Cardiac muscle cell (in vitro differentiated cells and primary cell): ENCODE measurements at regions not wholly inside any gene's neighbourhood (a gene's known extent, or its start where the extent isn't known, plus 50 kb on each side); places are given as distances from the start of the nearest gene placed in this dataset.

Source experiments
- DNase-seq, 2 donors: peaks; one replicate each; pipeline versions ENCODE4 v3.0.0 to v3.0.0-alpha.2; 2010 to 2017; ENCODE audit warnings: low read depth in 1 of 2, low spot score in 1 of 2
- H3K27ac ChIP-seq: fragments of 200-600 bp; sonication (generic); 2 replicates; pipeline ENCODE4 v1.5.1; 2016
- H3K27me3 ChIP-seq: fragments of 200-600 bp; sonication (generic); 2 replicates; pipeline ENCODE4 v1.6.0; 2016; ENCODE audit warnings: control low read depth
- H3K36me3 ChIP-seq: fragments of 200-600 bp; sonication (generic); 2 replicates; pipeline ENCODE4 v1.5.1; 2016; ENCODE audit warnings: control low read depth
- H3K4me1 ChIP-seq: fragments of 200-600 bp; sonication (generic); 2 replicates; pipeline ENCODE4 v1.8.1; 2017; ENCODE audit warnings: low read depth, mild to moderate bottlenecking, mixed run types
- H3K4me3 ChIP-seq: fragments of 200-600 bp; sonication (generic); 2 replicates; pipeline ENCODE4 v1.5.1; 2016; ENCODE audit warnings: mild to moderate bottlenecking
- H3K9me3 ChIP-seq: fragments of 200-600 bp; sonication (generic); 2 replicates; pipeline ENCODE4 v1.5.1; 2017; ENCODE audit warnings: low read depth, mild to moderate bottlenecking, control low read depth
- CTCF ChIP-seq: IDR thresholded peaks from 2 replicates; pipeline ENCODE4 v1.5.1; 2012; ENCODE audit warnings: low read depth, mild to moderate bottlenecking, low read length

- no peak overlapping the region for H3K27ac ChIP-seq
- H3K27me3 ChIP-seq = no peaks in the 10 kb centered on the region
- no peaks in the 10 kb centered on the region for H3K4me1 ChIP-seq
- H3K36me3 ChIP-seq = no peaks in the 10 kb centered on the region
- no peak overlapping the region for H3K4me3 ChIP-seq
- DNase-seq = no peak
- no peaks in the 10 kb centered on the region for H3K9me3 ChIP-seq
- no peak for TF ChIP-seq CTCF
Observed at GRCh38 chr9:105828171-105828570, 133.8 kb downstream of the TMEM38B start.

GRCh38 chr9:105828596-105829213, 134.4 kb downstream of the TMEM38B start:
- no peaks in the 10 kb centered on the region for H3K9me3 ChIP-seq
- no peaks in the 10 kb centered on the region for H3K4me1 ChIP-seq
- no peak overlapping the region for H3K27ac ChIP-seq
- no peak for DNase-seq
- H3K4me3 ChIP-seq = no peak overlapping the region
- TF ChIP-seq CTCF = no peak
- H3K27me3 ChIP-seq = no peaks in the 10 kb centered on the region
- no peaks in the 10 kb centered on the region for H3K36me3 ChIP-seq

- Histone ChIP-seq H3K27me3 (no peaks in the 10 kb centered on the region), H3K9me3 (no peaks in the 10 kb centered on the region), H3K4me1 (no peaks in the 10 kb centered on the region), H3K4me3 (no peak overlapping the region), H3K27ac (no peak overlapping the region), H3K36me3 (no peaks in the 10 kb centered on the region)
- no peak for TF ChIP-seq CTCF
- no peak for DNase-seq
Observed at GRCh38 chr9:105830461-105830860, 136.1 kb downstream of the TMEM38B start.

GRCh38 chr9:105832096-105832710, 137.9 kb downstream of the TMEM38B start:
- H3K4me1 ChIP-seq = peaks cover 7% of the 10 kb centered on the region
- H3K4me3 ChIP-seq = no peak overlapping the region
- TF ChIP-seq CTCF = no peak
- no peaks in the 10 kb centered on the region for H3K36me3 ChIP-seq
- no peak for DNase-seq
- no peaks in the 10 kb centered on the region for H3K27me3 ChIP-seq
- no peak overlapping the region for H3K27ac ChIP-seq
- no peaks in the 10 kb centered on the region for H3K9me3 ChIP-seq

- no peak for DNase-seq
- H3K27me3 ChIP-seq = no peaks in the 10 kb centered on the region
- TF ChIP-seq CTCF = no peak
- no peaks in the 10 kb centered on the region for H3K36me3 ChIP-seq
- no peak overlapping the region for H3K4me3 ChIP-seq
- no peaks in the 10 kb centered on the region for H3K9me3 ChIP-seq
- H3K4me1 ChIP-seq = peaks cover 9% of the 10 kb centered on the region
- no peak overlapping the region for H3K27ac ChIP-seq
Observed at GRCh38 chr9:105833271-105833975, 139.1 kb downstream of the TMEM38B start.
